Endothelial cell of umbilical vein (primary cell): ENCODE measurements at regions not wholly inside any gene's neighbourhood (a gene's known extent, or its start where the extent isn't known, plus 50 kb on each side); places are given as distances from the start of the nearest gene placed in this dataset.

Experiments
- BruUV-seq: library from RNA; stranded (reverse); fragments of 400-500 nt; replicated peaks from 2 replicates; lab custom pipeline; 2021; lab: Mats Ljungman, UMichigan
- CTCF ChIA-PET: fragments of 300-600, 350-600 bp; sonication (Branson Sonifier 250); formaldehyde crosslinking; loops from one replicate; lab custom pipeline; 2021; ENCODE audit warnings: antibody characterized with exemption, inconsistent platforms; lab: Charles Lee
- POLR2A ChIA-PET: fragments of 300-600, 350-600 bp; sonication (Branson Sonifier 250); formaldehyde crosslinking; loops from one replicate; lab custom pipeline; 2021; ENCODE audit warnings: antibody characterized with exemption, inconsistent platforms; lab: Charles Lee
- DNase-seq: peaks from one replicate; pipeline ENCODE4 v3.0.0-alpha.2; 2011; ENCODE audit warnings: low read depth, low spot score
- FAIRE-seq: peaks from 2 replicates; lab custom pipeline; 2011; peaks lifted over from hg19 to GRCh38; lab: Jason Lieb, UNC
- H2AFZ ChIP-seq: 2 replicates; pipeline ENCODE4 v1.6.0; 2012; ENCODE audit warnings: low read depth, low read length, control low read depth, inconsistent platforms
- H3K27ac ChIP-seq: 2 replicates; pipeline ENCODE4 v1.5.1; 2011; ENCODE audit warnings: low read depth, mild to moderate bottlenecking, control low read depth, low read length, moderate library complexity; ENCODE audit not compliant: insufficient read depth
- H3K27me3 ChIP-seq, 2 experiments: 2 replicates each; pipeline versions ENCODE4 v1.6.0 to v1.6.1; 2011; ENCODE audit warnings: low read length in 2 of 2, mixed read lengths in 1 of 2; ENCODE audit not compliant: control insufficient read depth in 2 of 2, insufficient read depth in 2 of 2
- H3K36me3 ChIP-seq, 2 experiments: 2 replicates in 1 of 2; 3 replicates in 1 of 2; pipeline ENCODE4 v1.5.1; 2011; ENCODE audit warnings: low read length in 2 of 2, mild to moderate bottlenecking in 1 of 2, moderate library complexity in 1 of 2; ENCODE audit not compliant: control insufficient read depth in 2 of 2, insufficient read depth in 2 of 2; ENCODE audit errors: extremely low read depth in 1 of 2
- H3K4me1 ChIP-seq: 3 replicates; pipeline ENCODE4 v1.5.1; 2011; ENCODE audit warnings: mild to moderate bottlenecking, low read length; ENCODE audit not compliant: control insufficient read depth, insufficient read depth; ENCODE audit errors: extremely low read depth
- H3K4me2 ChIP-seq: 2 replicates; pipeline ENCODE4 v1.6.1; 2011; ENCODE audit warnings: low read length, control low read depth, mixed read lengths; ENCODE audit not compliant: insufficient read depth
- H3K4me3 ChIP-seq, 3 experiments: fragments of 200-600 bp in 1 of 3; sonication (generic), shearing (Covaris generic) in 1 of 3; replicated peaks in 1 of 3; 2 replicates each; pipeline ENCODE4 v1.5.1; 2011 to 2016; ENCODE audit warnings: control low read depth in 3 of 3, low read length in 3 of 3, mild to moderate bottlenecking in 2 of 3, inconsistent platforms in 1 of 3, low read depth in 1 of 3, moderate library complexity in 1 of 3; ENCODE audit not compliant: insufficient read depth in 1 of 3
- H3K79me2 ChIP-seq: 2 replicates; pipeline ENCODE4 v1.6.0; 2012; ENCODE audit warnings: low read length, inconsistent platforms; ENCODE audit not compliant: control insufficient read depth, insufficient read depth
- H3K9ac ChIP-seq: replicated peaks from 2 replicates; pipeline ENCODE3; 2011; ENCODE audit warnings: low read length, control low read depth; ENCODE audit not compliant: insufficient read depth; ENCODE audit errors: extremely low read depth
- H3K9me1 ChIP-seq: replicated peaks from 3 replicates; pipeline ENCODE4 v1.6.0; 2011; ENCODE audit warnings: mild to moderate bottlenecking, low read length; ENCODE audit not compliant: control insufficient read depth, insufficient read depth; ENCODE audit errors: extremely low read depth
- H3K9me3 ChIP-seq: replicated peaks from 2 replicates; pipeline ENCODE4 v1.5.1; 2012; ENCODE audit warnings: low read length, inconsistent platforms; ENCODE audit not compliant: control insufficient read depth, insufficient read depth
- H4K20me1 ChIP-seq: replicated peaks from 2 replicates; pipeline ENCODE3; 2011; ENCODE audit warnings: mild to moderate bottlenecking, low read length; ENCODE audit not compliant: control insufficient read depth, insufficient read depth; ENCODE audit errors: extremely low read depth
- CTCF ChIP-seq, 2 donors: IDR thresholded peaks; 1 replicate in 1 of 2; 2 replicates in 1 of 2; pipeline ENCODE4 v1.5.1; 2011; ENCODE audit warnings: low read length in 2 of 2, mild to moderate bottlenecking in 2 of 2, moderate library complexity in 2 of 2, control low read depth in 1 of 2, inconsistent platforms in 1 of 2, low read depth in 1 of 2; ENCODE audit not compliant: insufficient read depth in 1 of 2; ENCODE audit errors: extremely low read depth in 1 of 2
- EZH2 ChIP-seq: IDR thresholded peaks from 2 replicates; pipeline ENCODE4 v1.6.1; 2012; ENCODE audit warnings: borderline replicate concordance, low read depth, mild to moderate bottlenecking, moderate library complexity, low read length, inconsistent platforms; ENCODE audit not compliant: severe bottlenecking
- FOS ChIP-seq: IDR thresholded peaks from 2 replicates; pipeline ENCODE4 v1.6.1; 2011; ENCODE audit warnings: mild to moderate bottlenecking, low read length, moderate library complexity, borderline replicate concordance; ENCODE audit not compliant: insufficient read depth
- GATA2 ChIP-seq: IDR thresholded peaks from 2 replicates; pipeline ENCODE4 v1.7.0; 2011; ENCODE audit warnings: low read depth, mild to moderate bottlenecking, moderate library complexity, mixed read lengths, low read length; ENCODE audit not compliant: insufficient read length, insufficient read depth
- MYC ChIP-seq: IDR thresholded peaks from one replicate; pipeline ENCODE4 v1.6.1; 2011; ENCODE audit warnings: mild to moderate bottlenecking, low read depth, low read length
- POLR2AphosphoS5 ChIP-seq: IDR thresholded peaks from 2 replicates; pipeline ENCODE4 v1.6.1; 2012; ENCODE audit warnings: low read depth, mild to moderate bottlenecking, control low read depth, low read length, moderate library complexity; ENCODE audit not compliant: insufficient read depth
- dilution Hi-C: fragments of 300-500 bp; cut with MboI; formaldehyde crosslinking; loops from one replicate; pipeline ENCODE4 v1.15.0; 2019; ENCODE audit warnings: low sequenced_read_pairs; ENCODE audit not compliant: extremely low pct_ligation_motif_present
- intact Hi-C: fragments of 100-400 bp; cut with micrococcal nuclease; formaldehyde crosslinking; loops from one replicate; pipeline ENCODE4 v1.10.0; 2022
- TF ChIP-seq, protein P1 (sequence below): IDR thresholded peaks from 2 replicates; pipeline ENCODE4 v1.6.1; 2011; ENCODE audit not compliant: insufficient read depth, insufficient read length

DNA sequence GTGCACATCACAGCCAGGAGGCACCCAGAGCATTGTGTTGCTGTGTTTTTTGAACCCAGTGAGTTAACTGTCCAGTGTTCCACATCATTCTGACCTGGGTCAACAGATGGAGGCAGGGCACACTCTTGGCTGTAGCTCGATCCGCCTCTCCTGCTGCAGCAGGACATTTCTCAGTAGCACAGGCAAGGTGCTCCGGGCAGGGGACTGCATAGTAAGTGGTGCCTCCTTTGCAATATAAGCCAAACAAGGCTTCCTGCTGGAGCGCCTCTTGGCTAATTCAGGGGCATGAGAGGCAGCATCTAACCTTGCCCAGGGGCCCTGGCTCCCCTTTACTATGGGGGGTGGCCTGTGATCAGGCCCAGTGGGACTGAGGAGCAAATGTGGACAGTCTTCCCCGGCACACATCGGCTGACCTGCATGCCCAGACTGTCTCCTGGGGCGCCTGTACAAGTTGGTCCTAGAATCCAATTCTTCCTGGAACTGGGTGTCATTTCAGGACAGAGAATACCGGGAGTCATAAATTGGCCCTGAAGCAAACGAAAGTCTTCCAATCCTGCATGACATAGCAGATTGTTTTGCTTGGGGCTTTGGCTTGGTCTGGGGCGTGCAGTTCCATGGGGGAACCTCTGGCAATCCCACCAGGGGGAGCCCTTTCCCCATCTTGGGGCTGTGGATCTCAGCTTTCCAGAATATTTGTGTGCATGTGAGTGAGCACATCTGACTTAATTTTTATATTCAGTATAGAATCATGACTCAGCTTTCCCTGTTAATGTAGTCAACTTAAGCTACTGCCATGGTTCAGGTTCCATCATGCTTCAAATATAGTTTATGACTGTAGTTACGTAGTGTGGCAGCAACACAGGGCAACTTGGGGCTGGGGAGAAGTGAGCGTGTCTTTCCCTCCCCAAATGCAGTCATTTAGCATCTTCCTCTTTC, 56.0 kb upstream of the DDR1 start:
- H3K9me1 ChIP-seq: no peaks in the 10 kb centered on the region
- H2AFZ ChIP-seq: peak overlapping the region; percentile 11
- no peak overlapping the region for H3K4me2 ChIP-seq
- H3K79me2 ChIP-seq: no peaks in the 10 kb centered on the region
- peaks cover 15% of the 10 kb centered on the region for H3K4me1 ChIP-seq
- no peaks in the 10 kb centered on the region for H4K20me1 ChIP-seq
- ChIA-PET POLR2A (interaction anchor here (1.0 to 1.1 kb wide), 2 partner anchors 79 to 85 kb away, joined by 3 to 4 read pairs; no protein-coding TSS in a partner anchor), CTCF (interaction anchor here (0.7 to 5.7 kb wide), 46 partner anchors 8 to 364 kb away, joined by 3 to 72 read pairs (median 4); partner anchors contain the start of genes DDR1, GTF2H4, IER3 and PSORS1C1)
- intact Hi-C loops (loop anchor here (1.0 to 5.0 kb wide), 6 partner anchors 49 to 299 kb away; partner anchors contain the start of gene VARS2), dilution Hi-C loops (no loop called here)
- no peak overlapping the region for H3K9ac ChIP-seq
- no peak overlapping the region for H3K4me3 ChIP-seq
- FAIRE-seq: peak; percentile 92
- no peak overlapping the region for H3K27ac ChIP-seq
- no TSS peak for BruUV-seq
- no peaks in the 10 kb centered on the region for H3K36me3 ChIP-seq
- H3K9me3 ChIP-seq: no peaks in the 10 kb centered on the region
- TF ChIP-seq GATA2 (no peak), POLR2AphosphoS5 (no peak), CTCF (IDR thresholded peaks at IDR 0.05; ENCODE audit: extremely low read depth in 1 of 2, insufficient read depth in 1 of 2, low read depth in 1 of 2, low read length in 2 of 2) (peak; percentile 89), MYC (no peak), EZH2 (no peak), FOS (no peak)
- TF ChIP-seq, protein P1, sequence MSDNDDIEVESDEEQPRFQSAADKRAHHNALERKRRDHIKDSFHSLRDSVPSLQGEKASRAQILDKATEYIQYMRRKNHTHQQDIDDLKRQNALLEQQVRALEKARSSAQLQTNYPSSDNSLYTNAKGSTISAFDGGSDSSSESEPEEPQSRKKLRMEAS: no peak
- H3K27me3 ChIP-seq: no peaks in the 10 kb centered on the region
- DNase-seq: peak; percentile 92
